22Rv1 (cell line): ENCODE measurements at regions not wholly inside any gene's neighbourhood (a gene's known extent, or its start where the extent isn't known, plus 50 kb on each side); places are given as distances from the start of the nearest gene placed in this dataset.

Source experiments
- CTCF ChIP-seq: fragments of 450-650 bp; IDR thresholded peaks from 2 replicates; pipeline ENCODE4 v1.5.1; 2017; ENCODE audit warnings: mild to moderate bottlenecking
- ZFX ChIP-seq: fragments of 450-650 bp; IDR thresholded peaks from 2 replicates; pipeline ENCODE4 v1.6.1; 2017; ENCODE audit warnings: antibody characterized with exemption, borderline replicate concordance

- TF ChIP-seq CTCF (no peak), ZFX (no peak)
Observed at GRCh38 chr1:219283541-219283940, 109.9 kb downstream of the LYPLAL1 start.
